CD4-positive, alpha-beta T cell treated with Interleukin-6 at 100 ng/mL for 8 hours (primary cell): ENCODE measurements at regions not wholly inside any gene's neighbourhood (a gene's known extent, or its start where the extent isn't known, plus 50 kb on each side); places are given as distances from the start of the nearest gene placed in this dataset.
"Not testable (repeated sequence)": the region's sequence is repeated elsewhere in the genome, so short reads cannot be mapped to it uniquely, and the experiment has no call there.

Source experiments
- DNase-seq: peaks from one replicate; pipeline ENCODE4 v3.0.0-alpha.2; 2020; ENCODE audit warnings: mixed read lengths, low spot score

DNA sequence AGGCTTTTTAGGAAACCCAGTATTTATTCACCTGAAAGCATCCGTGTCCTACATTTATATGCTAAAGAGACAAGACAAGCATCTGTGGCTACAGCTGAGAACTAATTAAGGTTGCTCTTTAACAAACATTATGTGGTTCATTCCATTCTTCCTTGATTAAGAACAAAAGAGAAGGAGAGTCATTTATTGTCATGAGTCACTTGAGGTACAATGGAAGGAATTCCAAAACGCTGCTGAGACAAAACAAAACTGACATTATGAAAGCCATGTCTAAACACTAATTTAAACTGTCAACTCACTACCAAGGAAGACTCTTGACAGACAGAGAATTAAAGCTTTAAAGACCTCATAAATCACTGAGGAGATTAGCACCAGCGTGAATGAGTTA lies 214.4 kb downstream of the BMP4 start:
- DNase-seq = no peak

DNA sequence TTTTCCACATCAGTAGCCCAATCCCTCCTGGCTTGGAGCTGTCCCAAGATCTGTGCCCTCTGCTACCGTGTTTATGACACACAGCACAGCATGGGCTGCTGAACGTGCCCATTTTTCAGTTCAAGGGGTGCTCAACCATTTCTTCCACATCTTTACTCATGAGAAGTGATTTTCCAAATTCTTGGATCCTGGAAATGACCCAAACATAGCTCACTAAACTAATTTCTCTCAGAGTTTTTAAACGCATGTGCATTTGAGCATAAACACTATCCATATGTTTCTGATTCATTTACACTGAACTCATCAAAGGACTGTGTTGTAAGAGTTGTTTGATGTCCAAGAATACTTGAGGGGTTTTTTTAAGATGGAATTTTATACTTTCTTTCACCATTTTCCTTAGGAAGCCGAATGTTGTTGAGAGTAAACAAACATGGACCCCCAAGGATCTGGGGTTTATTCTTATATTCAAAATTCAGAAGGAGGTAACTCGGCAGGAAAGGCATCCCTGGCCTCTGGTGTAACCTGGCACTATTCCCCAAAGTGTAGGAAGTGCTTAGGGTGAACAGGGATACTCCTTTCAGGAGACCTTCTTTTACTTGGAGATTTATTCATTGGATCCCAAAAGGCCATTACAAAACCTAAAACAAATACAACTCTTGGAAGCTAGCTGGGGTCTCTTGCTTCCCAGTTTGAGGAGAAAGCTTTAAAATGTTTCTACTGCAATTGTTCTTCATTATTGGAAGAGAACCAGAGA lies 215.0 kb downstream of the BMP4 start:
- DNase-seq = no peak

DNA sequence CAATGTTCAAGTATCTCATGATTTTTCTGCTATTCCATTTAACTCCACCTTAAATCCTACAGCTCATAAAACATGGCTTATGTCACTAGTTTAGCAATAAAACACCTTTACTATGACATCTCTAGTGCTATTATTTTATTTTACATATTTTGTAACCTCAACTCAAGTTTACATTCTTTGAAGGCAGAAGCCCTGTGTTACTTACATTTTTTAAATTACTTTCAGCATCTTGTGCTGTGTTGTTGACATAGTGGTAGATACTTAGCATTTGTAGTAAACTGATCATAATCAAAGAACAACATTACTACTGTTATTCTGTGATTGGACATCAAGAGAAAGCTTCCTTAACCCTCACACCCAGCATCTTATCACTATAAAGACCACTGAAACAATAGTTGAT lies 216.1 kb downstream of the BMP4 start:
- DNase-seq = no peak

DNA sequence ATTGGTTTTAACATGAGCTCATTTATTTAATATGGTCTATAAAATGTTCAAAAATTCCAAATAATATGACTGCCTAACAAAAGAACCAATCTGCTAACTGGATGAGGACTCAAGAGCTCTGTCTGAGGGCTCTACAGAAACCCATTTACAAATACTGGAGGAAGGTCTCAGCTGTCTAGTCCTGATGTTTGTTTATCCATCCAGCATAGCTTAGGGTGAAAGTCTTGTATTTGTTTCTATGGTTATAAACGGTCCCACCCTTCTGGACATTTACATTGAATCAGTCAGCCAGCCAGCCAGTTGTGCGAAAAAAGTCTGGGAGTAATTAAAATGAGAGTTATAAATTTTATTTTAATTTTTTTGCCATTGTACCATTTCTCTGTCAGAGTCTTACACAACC lies 220.7 kb downstream of the BMP4 start:
- DNase-seq = no peak

DNA sequence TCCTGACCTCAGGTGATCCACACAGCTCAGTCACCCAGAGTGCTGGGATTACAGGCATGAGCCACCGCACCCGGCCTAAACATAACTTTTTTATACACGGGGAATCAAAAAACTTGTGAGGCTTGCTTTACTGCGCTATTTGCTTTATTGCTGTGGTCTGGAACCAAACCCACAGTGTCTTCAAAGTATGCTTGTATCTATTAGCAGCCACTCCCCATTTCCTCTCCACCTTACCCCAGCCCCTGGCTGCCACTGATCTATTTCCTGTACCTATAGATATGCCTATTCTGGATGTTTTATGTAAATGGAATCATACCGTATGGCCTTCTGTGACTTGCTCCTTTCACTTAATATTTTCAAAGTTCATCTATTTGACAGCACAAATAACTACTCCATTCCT lies 233.4 kb downstream of the BMP4 start:
- DNase-seq = no peak

DNA sequence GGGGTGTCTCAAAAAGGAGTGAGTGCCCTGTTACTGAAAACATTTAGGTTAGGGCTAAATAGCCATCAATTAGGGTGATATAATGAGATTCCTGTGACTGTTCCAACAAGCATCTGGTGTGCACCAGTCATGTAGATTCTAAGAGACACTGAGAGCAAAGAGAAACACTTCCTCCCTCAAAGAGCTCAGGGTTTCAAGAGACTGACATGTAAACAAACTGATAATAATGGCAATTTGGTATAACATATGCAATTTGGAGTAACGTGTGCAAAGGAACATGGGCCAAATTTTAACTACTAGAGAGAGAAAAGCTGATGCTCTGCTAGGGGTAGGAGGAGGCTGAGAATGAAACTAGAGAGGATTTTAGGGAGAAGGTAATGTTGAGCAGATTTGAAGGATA lies 237.1 kb downstream of the BMP4 start:
- no peak for DNase-seq

DNA sequence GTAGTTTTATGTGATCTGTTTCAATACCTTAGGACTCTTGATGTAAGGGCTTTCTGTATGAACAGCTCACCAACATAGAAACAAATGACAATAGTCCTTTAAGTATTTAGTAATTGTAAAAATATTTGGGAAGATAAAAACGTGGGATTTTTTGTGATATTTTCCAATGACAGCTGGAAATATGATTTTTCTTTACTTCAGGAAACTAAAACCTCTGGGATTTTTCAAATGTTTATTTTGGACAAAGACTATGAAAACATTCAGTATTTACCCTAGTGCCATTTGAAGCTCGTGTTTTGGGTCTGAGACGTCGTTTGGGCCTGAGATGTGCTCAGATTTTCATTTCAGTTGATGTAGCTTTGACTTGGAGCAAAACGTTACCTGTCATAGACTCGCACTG lies 240.0 kb downstream of the BMP4 start:
- DNase-seq = no peak

DNA sequence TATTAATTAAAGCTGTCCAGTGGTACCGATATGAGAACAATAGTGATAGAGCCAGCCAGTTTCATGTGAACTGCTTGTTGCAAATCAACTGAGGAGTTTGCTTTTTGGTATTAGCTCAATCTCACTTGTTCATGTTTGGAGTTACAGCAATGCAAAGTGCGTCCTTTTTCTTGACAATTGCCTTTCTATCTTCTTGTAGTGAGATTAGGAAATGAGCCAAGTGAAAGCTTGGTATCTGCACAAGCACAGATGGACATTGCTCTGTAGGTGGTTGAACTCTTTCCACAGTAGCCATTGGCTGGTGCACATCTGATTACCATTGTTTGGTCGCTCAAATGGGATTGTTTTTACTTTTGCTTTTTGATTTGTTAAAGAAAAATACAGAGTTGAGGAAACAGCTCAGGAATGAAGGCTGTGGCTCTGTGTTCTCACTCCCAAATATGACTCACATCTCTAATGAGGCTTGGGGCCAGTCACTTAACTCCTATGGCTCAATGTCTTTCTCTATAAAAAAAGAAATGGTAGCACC lies 241.4 kb downstream of the BMP4 start:
- no peak for DNase-seq

DNA sequence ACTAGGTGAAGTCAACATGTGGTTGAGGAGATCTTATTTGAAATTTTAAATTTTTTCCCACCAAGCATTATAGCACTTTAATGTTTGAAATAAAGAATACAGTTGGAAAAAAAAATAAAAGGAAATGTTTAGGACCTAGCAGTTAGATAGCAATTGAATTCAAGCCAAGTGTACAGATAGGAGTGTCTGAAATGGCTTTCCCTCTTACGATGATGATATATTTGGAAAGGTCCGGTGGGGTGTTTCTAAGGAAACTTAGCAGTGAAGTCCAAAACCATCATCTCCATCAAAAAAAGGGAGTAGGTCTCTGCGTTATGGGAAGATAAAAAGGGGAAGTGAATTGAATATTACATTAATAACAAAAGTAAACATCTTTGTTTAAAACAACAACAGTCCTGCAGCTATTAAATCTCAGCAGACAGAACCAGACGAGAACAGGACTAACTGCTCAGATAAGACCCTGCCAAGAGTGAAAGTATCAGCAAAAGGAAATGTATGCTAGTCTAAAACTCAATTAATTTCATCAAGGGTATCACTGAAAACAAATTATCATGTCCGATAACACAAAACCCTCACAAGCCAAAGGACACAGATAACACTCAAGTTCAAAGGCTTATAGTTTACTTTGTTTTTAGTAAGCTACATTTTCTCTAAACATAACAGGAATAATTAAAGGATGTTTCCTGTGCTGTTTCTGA lies 242.0 kb downstream of the BMP4 start:
- DNase-seq = no peak

DNA sequence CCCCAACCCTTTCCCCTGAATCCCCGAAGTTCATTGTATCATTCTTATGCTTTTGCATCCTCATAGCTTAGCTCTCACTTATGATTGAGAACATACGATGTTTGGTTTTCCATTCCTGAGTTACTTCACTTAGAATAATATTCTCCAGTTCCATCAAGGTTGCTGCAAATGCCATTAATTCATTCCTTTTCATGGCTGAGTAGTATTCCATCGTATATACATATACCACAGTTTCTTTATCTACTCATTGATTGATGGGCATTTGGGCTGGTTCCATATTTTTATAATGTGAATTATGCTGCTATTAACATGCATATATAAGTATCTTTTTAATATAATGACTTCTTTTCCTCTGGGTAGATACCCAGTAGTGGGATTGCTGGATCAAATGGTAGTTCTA lies 243.7 kb downstream of the BMP4 start:
- not testable (repeated sequence) for DNase-seq

DNA sequence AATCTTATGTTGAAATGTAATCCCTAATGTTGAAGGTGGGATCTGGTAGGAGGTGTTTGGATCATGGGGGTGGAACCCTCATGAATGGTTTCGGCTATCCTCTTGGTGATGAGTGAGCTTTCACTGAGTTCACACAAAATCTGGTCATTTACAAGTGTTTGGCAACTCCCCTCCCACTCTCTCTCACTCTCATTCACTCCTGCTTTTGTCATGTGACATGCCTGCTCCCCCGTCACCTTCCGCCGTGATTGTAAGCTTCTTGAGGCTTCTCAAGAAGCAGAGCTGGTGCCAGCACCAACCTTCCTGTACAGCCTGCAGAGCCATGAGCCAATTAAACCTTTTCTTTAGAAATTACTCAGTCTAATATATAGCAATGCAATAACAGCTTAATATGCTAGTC lies 245.4 kb downstream of the BMP4 start:
- no peak for DNase-seq

DNA sequence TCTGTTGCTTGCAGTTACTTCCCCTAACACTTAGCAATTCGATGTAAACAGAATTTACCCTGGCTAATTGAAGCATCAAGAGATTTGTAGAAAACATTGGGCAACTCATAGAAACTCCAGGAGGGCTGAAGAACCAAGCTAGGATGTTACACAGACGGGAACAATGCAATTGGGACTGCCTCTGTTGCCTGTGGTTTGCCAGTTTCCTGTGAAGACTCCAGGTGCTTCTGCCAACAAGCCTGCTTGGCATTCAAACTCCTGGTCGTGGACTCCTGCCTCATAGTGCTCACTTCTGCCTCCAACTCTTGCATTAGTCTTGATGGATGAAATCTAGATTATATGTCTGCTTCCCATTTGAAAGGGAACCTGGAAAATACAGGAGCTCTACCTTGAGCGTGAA lies 246.0 kb downstream of the BMP4 start:
- no peak for DNase-seq

DNA sequence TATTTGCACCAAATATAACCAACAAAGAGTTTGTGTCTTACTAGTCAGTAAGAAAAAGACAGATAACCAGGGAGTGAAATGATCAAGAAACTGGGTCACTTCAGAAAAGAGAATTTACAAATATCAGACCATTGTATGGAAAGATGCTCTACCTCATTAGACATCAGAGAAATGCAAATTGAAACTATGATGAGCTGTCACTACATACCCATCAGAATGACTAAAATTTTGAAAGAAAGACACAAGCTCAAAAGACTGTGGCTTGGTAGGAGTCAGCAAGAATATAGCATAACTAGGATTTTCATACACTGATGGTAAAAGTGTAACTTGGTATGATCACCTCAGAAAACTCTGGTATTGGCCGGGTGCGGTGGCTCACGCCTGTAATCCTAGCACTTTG lies 247.2 kb downstream of the BMP4 start:
- DNase-seq = no peak

DNA sequence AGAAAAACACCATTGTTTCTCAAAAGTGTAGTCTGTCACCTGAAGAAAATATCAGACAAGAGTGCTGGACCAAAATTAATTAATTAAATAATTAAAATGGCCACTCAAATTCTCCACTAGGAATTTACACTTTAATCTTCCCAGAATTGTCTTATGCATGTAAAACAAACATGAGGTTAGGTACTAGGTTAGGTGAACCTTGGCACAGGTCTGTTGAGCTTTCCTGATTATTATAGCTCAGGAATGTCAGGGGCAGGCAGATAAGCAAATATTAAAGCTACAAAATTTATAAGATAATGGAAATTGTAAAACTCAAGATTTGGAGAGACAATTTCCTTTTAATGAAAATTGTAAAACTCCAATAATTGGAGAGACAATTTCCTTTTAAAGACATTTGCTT lies 253.2 kb downstream of the BMP4 start:
- DNase-seq = no peak

DNA sequence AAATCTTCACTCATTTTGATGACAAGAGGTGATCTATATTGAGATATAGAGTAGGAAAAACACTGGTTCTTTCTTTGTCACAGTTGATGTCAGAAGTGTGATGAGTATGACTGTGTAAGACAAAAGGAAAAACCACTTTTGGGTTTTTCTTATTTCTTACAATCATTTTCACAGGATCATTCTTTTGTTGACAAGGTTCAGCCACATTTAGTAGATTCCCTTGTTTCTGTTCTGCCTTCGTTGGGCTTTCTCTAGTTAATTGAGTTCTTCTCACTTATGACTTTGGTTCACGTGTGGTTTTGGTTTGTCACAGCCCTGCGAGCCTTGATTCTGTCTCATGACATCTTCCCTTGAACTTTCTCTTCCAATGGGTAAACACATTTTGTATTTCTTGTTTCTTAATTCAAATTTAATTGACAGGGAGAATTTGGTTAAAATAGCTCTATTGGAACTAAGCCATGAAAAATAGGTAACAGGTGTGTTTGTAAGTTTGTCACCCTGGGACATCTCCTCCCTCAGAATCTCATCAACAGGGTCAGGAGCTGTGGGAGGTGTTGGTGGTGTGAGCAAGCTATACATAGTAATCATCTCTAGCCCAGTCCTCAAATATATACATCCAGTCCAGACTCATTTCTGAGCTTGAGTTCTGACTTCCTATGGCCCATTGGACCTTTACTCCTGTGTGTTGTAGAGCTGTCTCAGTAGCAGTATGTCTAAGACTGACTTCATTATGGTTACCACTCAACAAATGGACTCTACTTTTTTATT lies 255.3 kb downstream of the BMP4 start:
- no peak for DNase-seq

DNA sequence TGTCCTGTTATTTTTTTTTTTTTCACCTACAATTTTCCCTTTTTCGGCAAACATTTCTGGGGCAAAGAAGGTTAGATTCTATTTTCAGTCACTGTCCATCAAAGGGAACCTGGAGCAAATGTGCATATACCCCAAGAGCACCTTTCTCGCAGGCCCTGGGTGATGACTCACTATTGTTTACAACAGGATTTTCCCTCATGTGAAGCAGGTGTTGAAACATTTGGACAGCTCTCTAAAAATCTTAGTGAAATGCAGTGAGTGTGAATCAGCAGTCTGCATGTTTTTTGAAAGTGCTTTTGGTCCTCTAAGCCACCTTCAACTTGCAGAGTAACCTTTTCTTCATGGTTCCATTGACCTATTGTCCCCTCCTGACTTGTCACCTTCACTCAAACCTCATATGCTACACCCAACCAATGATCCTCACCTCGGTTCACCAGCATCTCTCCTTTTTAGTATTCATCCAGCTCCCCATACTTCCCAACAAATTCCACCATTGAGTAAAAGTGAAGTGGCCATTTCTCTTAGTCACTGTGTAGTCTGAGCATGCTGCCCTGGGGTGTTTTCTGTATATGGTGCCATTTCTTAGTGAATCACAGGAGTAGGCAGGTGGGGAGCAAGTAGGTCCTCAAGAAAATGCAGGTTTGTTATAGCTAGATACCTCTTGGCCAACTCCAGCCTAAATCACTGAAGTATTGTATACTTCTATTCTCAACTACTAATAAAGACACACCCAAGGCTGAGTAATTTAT lies 260.2 kb downstream of the BMP4 start:
- no peak for DNase-seq

DNA sequence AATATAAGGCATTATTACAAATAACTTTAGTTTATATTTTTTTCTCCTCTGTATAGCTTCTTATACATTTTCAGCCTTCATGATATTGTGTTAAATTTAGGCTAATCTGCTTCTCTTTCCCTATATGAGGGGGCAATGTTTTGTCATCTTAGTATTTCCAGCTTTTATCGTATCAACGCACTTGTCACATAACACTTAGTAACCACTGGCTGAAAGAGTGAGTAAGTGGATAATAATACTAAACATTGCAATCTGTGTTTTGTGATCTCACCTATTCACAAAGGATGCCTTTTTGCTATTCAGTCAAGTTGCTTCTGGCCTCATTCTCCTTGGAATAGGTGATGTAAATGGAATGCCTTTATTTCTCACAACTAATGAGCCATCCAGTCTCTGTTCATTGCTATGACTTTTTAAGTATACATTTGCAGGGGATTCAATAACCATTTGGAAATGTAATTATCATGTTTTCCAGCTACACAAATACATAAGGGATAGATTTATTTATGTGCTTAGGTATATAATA lies 260.9 kb downstream of the BMP4 start:
- no peak for DNase-seq

DNA sequence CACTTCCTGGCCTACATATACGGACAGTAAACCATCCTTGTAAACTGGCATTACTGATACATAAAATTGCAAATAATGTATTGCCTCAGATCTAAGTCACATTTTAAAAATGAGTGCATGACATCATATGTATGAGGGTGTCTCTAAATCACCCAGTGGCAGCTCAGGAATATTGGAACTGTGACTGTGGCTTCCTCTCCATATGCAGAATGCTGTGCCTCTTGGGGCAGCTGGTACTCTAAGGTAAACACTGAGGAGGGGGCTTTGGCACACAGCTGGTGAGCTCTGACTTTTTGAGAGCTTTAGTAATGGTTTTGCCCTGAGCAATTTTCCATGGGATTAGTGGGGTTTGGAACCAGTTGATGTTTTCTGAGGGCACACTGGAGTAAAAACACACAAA lies 263.7 kb downstream of the BMP4 start:
- no peak for DNase-seq

DNA sequence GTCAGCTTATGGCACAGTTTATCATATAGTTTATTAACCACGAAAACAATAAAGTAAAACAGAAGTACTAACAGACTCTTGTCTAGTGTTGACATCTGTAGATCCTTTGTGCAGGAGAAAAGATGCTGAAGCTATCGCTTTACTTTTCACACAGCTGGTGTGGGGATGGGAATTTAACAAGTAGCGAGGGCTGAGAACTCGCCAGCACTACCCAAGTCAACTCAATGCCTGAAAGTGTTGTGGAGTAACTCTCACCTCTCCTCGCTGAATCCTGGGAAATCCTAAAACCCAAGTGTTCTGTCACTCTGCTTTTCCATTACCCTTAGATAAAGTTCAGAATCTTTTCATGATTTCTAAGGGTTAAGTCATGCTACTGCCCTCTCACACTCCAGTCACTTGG lies 264.2 kb downstream of the BMP4 start:
- DNase-seq = no peak

DNA sequence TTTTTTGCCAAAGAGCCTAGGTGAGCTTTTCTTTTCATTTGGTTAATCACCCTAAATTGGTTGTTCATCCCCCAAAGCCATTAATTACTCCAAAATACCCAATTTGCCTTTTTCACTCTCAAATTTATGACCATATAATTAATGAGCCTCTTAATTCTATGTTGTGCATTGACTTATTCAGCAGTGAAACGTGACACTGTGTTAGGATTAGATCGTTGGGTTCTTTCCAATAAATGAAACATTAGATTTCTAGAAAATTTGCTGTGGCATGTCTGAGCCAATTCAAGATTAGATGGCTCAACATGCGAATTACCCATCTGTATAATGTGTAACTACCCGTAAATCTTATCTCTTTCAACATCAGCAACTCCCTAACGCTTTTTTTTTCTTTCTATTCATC lies 273.4 kb downstream of the BMP4 start:
- no peak for DNase-seq

DNA sequence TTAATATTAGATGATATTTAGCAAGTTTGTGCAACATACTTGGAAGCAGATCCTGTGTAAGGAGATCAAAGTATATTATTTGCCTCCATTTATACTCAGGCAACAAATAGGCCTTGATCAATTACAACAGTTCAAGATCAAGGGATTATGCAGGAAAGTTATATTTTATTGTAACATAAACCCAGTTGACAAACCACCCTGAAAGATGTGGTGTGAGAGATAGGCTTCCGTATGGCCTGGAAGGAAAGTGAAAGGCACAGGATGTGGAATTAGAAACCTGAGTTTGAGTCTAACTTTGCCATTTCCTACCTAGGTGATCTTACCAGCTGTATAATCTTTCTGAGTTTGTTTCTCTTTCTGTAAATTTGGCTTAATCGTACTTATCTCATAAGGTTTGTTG lies 284.1 kb downstream of the BMP4 start:
- no peak for DNase-seq

DNA sequence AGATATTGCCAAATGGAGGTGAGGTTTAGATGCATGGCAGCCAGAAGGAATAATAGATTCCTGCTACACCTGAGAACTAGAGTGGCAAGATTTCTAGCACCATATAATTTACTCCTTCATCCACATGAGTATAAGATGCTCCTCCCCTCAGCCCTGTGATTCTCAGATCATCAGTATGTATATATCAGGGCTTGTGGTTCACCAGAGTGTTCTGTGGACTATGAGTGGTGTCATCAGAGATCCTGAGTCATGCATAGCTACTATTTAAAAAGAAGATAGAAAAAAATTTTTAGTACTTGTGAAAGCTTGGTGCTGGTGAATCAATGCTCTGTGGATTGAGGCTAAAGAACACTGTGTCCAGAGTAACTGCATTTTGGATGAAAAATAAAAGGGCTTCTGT lies 285.9 kb downstream of the BMP4 start:
- no peak for DNase-seq
